ENCODE measurements at regions not wholly inside any gene's neighbourhood (a gene's known extent, or its start where the extent isn't known, plus 50 kb on each side); places are given as distances from the start of the nearest gene placed in this dataset.

DNA sequence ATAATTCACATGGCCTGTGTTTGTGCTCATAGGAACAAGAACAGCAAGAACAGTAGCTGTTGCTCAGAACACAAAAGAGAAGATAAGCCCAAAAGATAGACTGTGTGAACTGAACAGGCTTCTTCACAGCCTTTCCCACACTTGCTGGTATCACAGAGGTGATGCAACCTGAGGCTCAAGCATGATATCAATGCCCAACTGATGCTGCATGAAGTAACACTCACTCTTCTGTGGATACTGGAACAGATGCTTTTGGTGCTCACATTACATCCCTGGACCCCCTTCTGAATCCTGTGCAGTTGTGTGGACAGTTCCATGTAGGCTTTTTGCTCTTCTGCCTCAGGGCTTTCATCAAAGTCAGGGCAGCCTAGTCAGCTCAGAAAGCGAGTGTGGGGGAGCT, 88.4 kb upstream of the RND3 start:
- TF ChIP-seq CTCF (IDR thresholded peaks at IDR 0.05), result no peak
- no peak for TF ChIP-seq POLR2A (IDR thresholded peaks at IDR 0.05)
